ENCODE measurements at regions not wholly inside any gene's neighbourhood (a gene's known extent, or its start where the extent isn't known, plus 50 kb on each side); places are given as distances from the start of the nearest gene placed in this dataset.

- TF ChIP-seq CTCF (IDR thresholded peaks at IDR 0.05) (no peak), EP300 (IDR thresholded peaks at IDR 0.05) (no peak), POLR2A (IDR thresholded peaks at IDR 0.05) (no peak)
Measured at GRCh38 chr1:37127254-37127748, 93.0 kb upstream of the GRIK3 start.
